Neural progenitor cell (in vitro differentiated cells): ENCODE measurements at regions not wholly inside any gene's neighbourhood (a gene's known extent, or its start where the extent isn't known, plus 50 kb on each side); places are given as distances from the start of the nearest gene placed in this dataset.
"Not testable (repeated sequence)": the region's sequence is repeated elsewhere in the genome, so short reads cannot be mapped to it uniquely, and the experiment has no call there.

Experiments used
- DNase-seq: peaks from one replicate; pipeline ENCODE4 v3.0.0-alpha.2; 2016; ENCODE audit warnings: low spot score
- H2AFZ ChIP-seq: fragments of 200-600 bp; sonication (generic); replicated peaks from 2 replicates; pipeline ENCODE4 v1.6.1; 2016; ENCODE audit warnings: antibody characterized with exemption
- H3F3A ChIP-seq: fragments of 200-600 bp; sonication (generic); 2 replicates; pipeline ENCODE4 v1.6.1; 2016; ENCODE audit warnings: antibody characterized with exemption, low read depth
- H3K27ac ChIP-seq: fragments of 200-600 bp; sonication (generic); 2 replicates; pipeline ENCODE4 v1.5.1; 2016; ENCODE audit warnings: mild to moderate bottlenecking
- H3K27me3 ChIP-seq: fragments of 200-600 bp; sonication (generic); 2 replicates; pipeline ENCODE4 v1.6.1; 2016; ENCODE audit warnings: mild to moderate bottlenecking, moderate library complexity
- H3K36me3 ChIP-seq: fragments of 200-600 bp; sonication (generic); 2 replicates; pipeline ENCODE4 v1.5.1; 2016
- H3K4me1 ChIP-seq: fragments of 200-600 bp; sonication (generic); 2 replicates; pipeline ENCODE4 v1.6.1; 2016; ENCODE audit warnings: mixed run types
- H3K4me2 ChIP-seq: fragments of 200-600 bp; sonication (generic); 2 replicates; pipeline ENCODE4 v1.6.1; 2016
- H3K4me3 ChIP-seq: fragments of 200-600 bp; sonication (generic); 2 replicates; pipeline ENCODE4 v1.5.1; 2016
- H3K79me2 ChIP-seq: fragments of 200-600 bp; sonication (generic); 2 replicates; pipeline ENCODE4 v1.6.1; 2016; ENCODE audit warnings: low read depth
- H3K9ac ChIP-seq: fragments of 200-600 bp; sonication (generic); 2 replicates; pipeline ENCODE4 v1.6.1; 2016
- H3K9me3 ChIP-seq: fragments of 200-600 bp; sonication (generic); 2 replicates; pipeline ENCODE4 v1.5.1; 2016; ENCODE audit warnings: low read depth
- H4K20me1 ChIP-seq: fragments of 200-600 bp; sonication (generic); 2 replicates; pipeline ENCODE4 v1.6.1; 2016; ENCODE audit warnings: low read depth
- H3K27ac Mint-ChIP-seq: 3 replicates; pipeline ENCODE4 v1.8.0; 2021; ENCODE audit warnings: mixed read lengths
- H3K27me3 Mint-ChIP-seq: 2 replicates; pipeline ENCODE4 v1.8.0; 2022; ENCODE audit warnings: low read depth, mild to moderate bottlenecking, inconsistent platforms, moderate library complexity, mixed read lengths; ENCODE audit not compliant: insufficient read depth
- H3K36me3 Mint-ChIP-seq: 3 replicates; pipeline ENCODE4 v1.8.0; 2021; ENCODE audit warnings: mixed read lengths
- H3K4me1 Mint-ChIP-seq: 3 replicates; pipeline ENCODE4 v1.8.0; 2021; ENCODE audit warnings: mixed read lengths
- H3K4me3 Mint-ChIP-seq: 3 replicates; pipeline ENCODE4 v1.8.0; 2021; ENCODE audit warnings: mild to moderate bottlenecking, moderate library complexity, mixed read lengths
- H3K9me3 Mint-ChIP-seq: 3 replicates; pipeline ENCODE4 v1.8.0; 2020; ENCODE audit warnings: mixed read lengths
- CTCF ChIP-seq: fragments of 200-600 bp; sonication (generic); IDR thresholded peaks from 2 replicates; pipeline ENCODE4 v1.5.1; 2017; ENCODE audit warnings: antibody characterized with exemption, mild to moderate bottlenecking

DNA sequence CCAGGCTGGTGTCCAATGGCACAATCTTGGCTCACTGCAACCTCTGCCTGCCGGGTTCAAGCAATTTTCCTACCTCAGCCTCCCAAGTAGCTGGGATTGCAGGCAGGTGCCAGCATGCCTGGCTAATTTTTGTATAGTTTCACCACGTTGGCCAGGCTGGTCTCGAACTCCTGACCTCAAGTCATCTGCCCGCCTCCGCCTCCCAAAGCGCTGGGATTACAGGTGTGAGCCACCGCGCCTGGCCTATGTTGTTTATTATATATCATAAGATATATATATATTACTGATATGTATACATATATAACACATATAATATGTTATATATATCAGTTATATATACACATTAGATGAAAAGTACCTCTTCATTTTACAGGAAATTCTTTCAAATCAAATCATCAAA is 914.7 kb downstream of the FOXD4L5 start:
- not testable (repeated sequence) for H3K4me2 ChIP-seq, H3K9ac ChIP-seq, H2AFZ ChIP-seq, H3K4me1 ChIP-seq, H3K4me3 Mint-ChIP-seq, H3K4me1 Mint-ChIP-seq, DNase-seq, H3K4me3 ChIP-seq, H4K20me1 ChIP-seq, H3K27ac Mint-ChIP-seq, H3K9me3 Mint-ChIP-seq, H3K79me2 ChIP-seq, H3K27ac ChIP-seq, H3K36me3 Mint-ChIP-seq, H3K9me3 ChIP-seq, H3F3A ChIP-seq, H3K27me3 Mint-ChIP-seq, H3K36me3 ChIP-seq
- H3K27me3 ChIP-seq: peaks cover 39% of the 10 kb centered on the region

GRCh38 chr9:64369644-64370043 is 915.4 kb downstream of the FOXD4L5 start:
- H3K36me3 Mint-ChIP-seq, H3K9me3 Mint-ChIP-seq, H3F3A ChIP-seq, H3K4me1 Mint-ChIP-seq, H3K27ac ChIP-seq, H3K9ac ChIP-seq, H4K20me1 ChIP-seq, H3K79me2 ChIP-seq, H3K4me1 ChIP-seq, H3K27me3 Mint-ChIP-seq, H3K4me3 Mint-ChIP-seq, H3K9me3 ChIP-seq, H3K27ac Mint-ChIP-seq, H3K4me2 ChIP-seq, DNase-seq, H3K4me3 ChIP-seq, H3K36me3 ChIP-seq, H2AFZ ChIP-seq: not testable (repeated sequence)
- peaks cover 37% of the 10 kb centered on the region for H3K27me3 ChIP-seq

- not testable (repeated sequence) for H3K4me2 ChIP-seq, H4K20me1 ChIP-seq, H3K4me1 ChIP-seq, H3K9me3 ChIP-seq, H3K36me3 Mint-ChIP-seq, H3K9ac ChIP-seq, H2AFZ ChIP-seq, H3F3A ChIP-seq, H3K4me3 Mint-ChIP-seq, H3K4me1 Mint-ChIP-seq, H3K9me3 Mint-ChIP-seq, H3K27ac Mint-ChIP-seq, H3K79me2 ChIP-seq, H3K4me3 ChIP-seq, H3K27ac ChIP-seq, H3K27me3 Mint-ChIP-seq, H3K36me3 ChIP-seq, DNase-seq
- peaks cover 37% of the 10 kb centered on the region for H3K27me3 ChIP-seq
- TF ChIP-seq CTCF: peak; percentile 36
Measured at GRCh38 chr9:64369114-64369513, 915.9 kb downstream of the FOXD4L5 start.

- not testable (repeated sequence) for H3K27ac ChIP-seq, H3K9me3 ChIP-seq, H3F3A ChIP-seq, H3K79me2 ChIP-seq, H3K27ac Mint-ChIP-seq, H4K20me1 ChIP-seq, H3K4me1 Mint-ChIP-seq, H3K27me3 Mint-ChIP-seq, H2AFZ ChIP-seq, H3K4me1 ChIP-seq, H3K9ac ChIP-seq, H3K36me3 ChIP-seq, H3K4me3 ChIP-seq, DNase-seq, H3K4me2 ChIP-seq, H3K36me3 Mint-ChIP-seq, H3K9me3 Mint-ChIP-seq, H3K4me3 Mint-ChIP-seq
- peaks cover 37% of the 10 kb centered on the region for H3K27me3 ChIP-seq
Measured at GRCh38 chr9:64368644-64368942, 916.4 kb downstream of the FOXD4L5 start.

- H3K4me1 ChIP-seq, H3K4me2 ChIP-seq, H3K9me3 Mint-ChIP-seq, H3F3A ChIP-seq, DNase-seq, H3K36me3 ChIP-seq, H3K9me3 ChIP-seq, H3K9ac ChIP-seq, H3K36me3 Mint-ChIP-seq, H3K27ac Mint-ChIP-seq, H3K27me3 Mint-ChIP-seq, H3K4me3 ChIP-seq, H4K20me1 ChIP-seq, H3K79me2 ChIP-seq, H2AFZ ChIP-seq, H3K4me1 Mint-ChIP-seq, H3K27ac ChIP-seq, H3K4me3 Mint-ChIP-seq: not testable (repeated sequence)
- H3K27me3 ChIP-seq: peaks cover 37% of the 10 kb centered on the region
Measured at GRCh38 chr9:64367826-64368643, 917.0 kb downstream of the FOXD4L5 start.
